ENCODE measurements at regions not wholly inside any gene's neighbourhood (a gene's known extent, or its start where the extent isn't known, plus 50 kb on each side); places are given as distances from the start of the nearest gene placed in this dataset.

GRCh38 chr5:8396756-8397155 lies 527.8 kb downstream of the MTRR start:
- TF ChIP-seq POLR2A (IDR thresholded peaks at IDR 0.05): no peak
- TF ChIP-seq, protein P1, sequence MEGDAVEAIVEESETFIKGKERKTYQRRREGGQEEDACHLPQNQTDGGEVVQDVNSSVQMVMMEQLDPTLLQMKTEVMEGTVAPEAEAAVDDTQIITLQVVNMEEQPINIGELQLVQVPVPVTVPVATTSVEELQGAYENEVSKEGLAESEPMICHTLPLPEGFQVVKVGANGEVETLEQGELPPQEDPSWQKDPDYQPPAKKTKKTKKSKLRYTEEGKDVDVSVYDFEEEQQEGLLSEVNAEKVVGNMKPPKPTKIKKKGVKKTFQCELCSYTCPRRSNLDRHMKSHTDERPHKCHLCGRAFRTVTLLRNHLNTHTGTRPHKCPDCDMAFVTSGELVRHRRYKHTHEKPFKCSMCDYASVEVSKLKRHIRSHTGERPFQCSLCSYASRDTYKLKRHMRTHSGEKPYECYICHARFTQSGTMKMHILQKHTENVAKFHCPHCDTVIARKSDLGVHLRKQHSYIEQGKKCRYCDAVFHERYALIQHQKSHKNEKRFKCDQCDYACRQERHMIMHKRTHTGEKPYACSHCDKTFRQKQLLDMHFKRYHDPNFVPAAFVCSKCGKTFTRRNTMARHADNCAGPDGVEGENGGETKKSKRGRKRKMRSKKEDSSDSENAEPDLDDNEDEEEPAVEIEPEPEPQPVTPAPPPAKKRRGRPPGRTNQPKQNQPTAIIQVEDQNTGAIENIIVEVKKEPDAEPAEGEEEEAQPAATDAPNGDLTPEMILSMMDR (IDR thresholded peaks at IDR 0.05 in 8 of 11, conservative IDR thresholded peaks at IDR 0.05 in 3 of 11): no peak
